ENCODE measurements at regions not wholly inside any gene's neighbourhood (a gene's known extent, or its start where the extent isn't known, plus 50 kb on each side); places are given as distances from the start of the nearest gene placed in this dataset.
A peak's percentile ranks its signal among the peaks of the same experiment; 100 is the strongest.

- Histone ChIP-seq H3K36me3 (ENCODE audit: insufficient read depth, insufficient read length, low read length) (no peaks in the 10 kb centered on the region), H3K9me3 (ENCODE audit: insufficient read depth, low read length) (no peaks in the 10 kb centered on the region), H3K4me3 (ENCODE audit: insufficient read length, low read depth) (no peak overlapping the region), H3K9ac (ENCODE audit: insufficient read length, low read depth) (no peak overlapping the region), H3K27me3 (ENCODE audit: insufficient read depth, insufficient read length) (no peaks in the 10 kb centered on the region), H3K4me1 (ENCODE audit: insufficient read depth, insufficient read length) (no peaks in the 10 kb centered on the region)
- no peak for DNase-seq (ENCODE audit: low read depth, low spot score)
- TF ChIP-seq ZNF274 (IDR thresholded peaks at IDR 0.05; ENCODE audit: low read depth, low read length), result no peak
- TF ChIP-seq SUZ12 (IDR thresholded peaks at IDR 0.05; ENCODE audit: extremely low read depth, insufficient read depth, insufficient read length), result no peak
- TF ChIP-seq YY1 (IDR thresholded peaks at IDR 0.05; ENCODE audit: insufficient read depth, insufficient read length), result no peak
Measured at GRCh38 chr18:38243291-38243690, 677.7 kb upstream of the CELF4 start.

- TF ChIP-seq SUZ12 (IDR thresholded peaks at IDR 0.05; ENCODE audit: extremely low read depth, insufficient read depth, insufficient read length) (no peak), ZNF274 (IDR thresholded peaks at IDR 0.05; ENCODE audit: low read depth, low read length) (no peak)
- DNase-seq (ENCODE audit: low read depth, low spot score), result no peak
- Histone ChIP-seq H3K9me3 (ENCODE audit: insufficient read depth, low read length) (no peaks in the 10 kb centered on the region), H3K27me3 (ENCODE audit: insufficient read depth, insufficient read length) (no peaks in the 10 kb centered on the region), H3K4me1 (ENCODE audit: insufficient read depth, insufficient read length) (no peaks in the 10 kb centered on the region), H3K4me3 (ENCODE audit: insufficient read length, low read depth) (no peak overlapping the region), H3K36me3 (ENCODE audit: insufficient read depth, insufficient read length, low read length) (no peaks in the 10 kb centered on the region), H3K9ac (ENCODE audit: insufficient read length, low read depth) (no peak overlapping the region)
Measured at GRCh38 chr18:38241736-38242135, 676.1 kb upstream of the CELF4 start.

- H3K4me1 ChIP-seq (ENCODE audit: insufficient read depth, insufficient read length), result no peaks in the 10 kb centered on the region
- TF ChIP-seq ZNF274 (IDR thresholded peaks at IDR 0.05; ENCODE audit: low read depth, low read length) (no peak), SUZ12 (IDR thresholded peaks at IDR 0.05; ENCODE audit: extremely low read depth, insufficient read depth, insufficient read length) (no peak), YY1 (IDR thresholded peaks at IDR 0.05; ENCODE audit: insufficient read depth, insufficient read length) (no peak)
- DNase-seq (ENCODE audit: low read depth, low spot score), result no peak
- no peaks in the 10 kb centered on the region for H3K9me3 ChIP-seq (ENCODE audit: insufficient read depth, low read length)
- no peaks in the 10 kb centered on the region for H3K36me3 ChIP-seq (ENCODE audit: insufficient read depth, insufficient read length, low read length)
- H3K9ac ChIP-seq (ENCODE audit: insufficient read length, low read depth), result no peak overlapping the region
- H3K27me3 ChIP-seq (ENCODE audit: insufficient read depth, insufficient read length), result no peaks in the 10 kb centered on the region
- no peak overlapping the region for H3K4me3 ChIP-seq (ENCODE audit: insufficient read length, low read depth)
Measured at GRCh38 chr18:38241216-38241615, 675.6 kb upstream of the CELF4 start.

GRCh38 chr18:38239606-38240005, 674.0 kb upstream of the CELF4 start:
- Histone ChIP-seq H3K9me3 (ENCODE audit: insufficient read depth, low read length) (no peaks in the 10 kb centered on the region), H3K4me1 (ENCODE audit: insufficient read depth, insufficient read length) (no peaks in the 10 kb centered on the region), H3K36me3 (ENCODE audit: insufficient read depth, insufficient read length, low read length) (no peaks in the 10 kb centered on the region), H3K27me3 (ENCODE audit: insufficient read depth, insufficient read length) (no peaks in the 10 kb centered on the region), H3K9ac (ENCODE audit: insufficient read length, low read depth) (no peak overlapping the region), H3K4me3 (ENCODE audit: insufficient read length, low read depth) (no peak overlapping the region)
- TF ChIP-seq YY1 (IDR thresholded peaks at IDR 0.05; ENCODE audit: insufficient read depth, insufficient read length), result no peak
- TF ChIP-seq SUZ12 (IDR thresholded peaks at IDR 0.05; ENCODE audit: extremely low read depth, insufficient read depth, insufficient read length), result no peak
- no peak for TF ChIP-seq ZNF274 (IDR thresholded peaks at IDR 0.05; ENCODE audit: low read depth, low read length)
- no peak for DNase-seq (ENCODE audit: low read depth, low spot score)

GRCh38 chr18:38237796-38238195, 672.2 kb upstream of the CELF4 start:
- Histone ChIP-seq H3K9me3 (ENCODE audit: insufficient read depth, low read length) (no peaks in the 10 kb centered on the region), H3K9ac (ENCODE audit: insufficient read length, low read depth) (no peak overlapping the region), H3K27me3 (ENCODE audit: insufficient read depth, insufficient read length) (no peaks in the 10 kb centered on the region), H3K36me3 (ENCODE audit: insufficient read depth, insufficient read length, low read length) (no peaks in the 10 kb centered on the region), H3K4me3 (ENCODE audit: insufficient read length, low read depth) (no peak overlapping the region), H3K4me1 (ENCODE audit: insufficient read depth, insufficient read length) (no peaks in the 10 kb centered on the region)
- no peak for TF ChIP-seq ZNF274 (IDR thresholded peaks at IDR 0.05; ENCODE audit: low read depth, low read length)
- TF ChIP-seq YY1 (IDR thresholded peaks at IDR 0.05; ENCODE audit: insufficient read depth, insufficient read length), result no peak
- no peak for TF ChIP-seq SUZ12 (IDR thresholded peaks at IDR 0.05; ENCODE audit: extremely low read depth, insufficient read depth, insufficient read length)
- DNase-seq (ENCODE audit: low read depth, low spot score), result no peak

- H3K4me3 ChIP-seq (ENCODE audit: insufficient read length, low read depth), result no peak overlapping the region
- DNase-seq (ENCODE audit: low read depth, low spot score), result no peak
- TF ChIP-seq SUZ12 (IDR thresholded peaks at IDR 0.05; ENCODE audit: extremely low read depth, insufficient read depth, insufficient read length) (no peak), ZNF274 (IDR thresholded peaks at IDR 0.05; ENCODE audit: low read depth, low read length) (no peak), YY1 (IDR thresholded peaks at IDR 0.05; ENCODE audit: insufficient read depth, insufficient read length) (no peak)
- no peaks in the 10 kb centered on the region for H3K36me3 ChIP-seq (ENCODE audit: insufficient read depth, insufficient read length, low read length)
- no peak overlapping the region for H3K9ac ChIP-seq (ENCODE audit: insufficient read length, low read depth)
- no peaks in the 10 kb centered on the region for H3K27me3 ChIP-seq (ENCODE audit: insufficient read depth, insufficient read length)
- H3K4me1 ChIP-seq (ENCODE audit: insufficient read depth, insufficient read length), result no peaks in the 10 kb centered on the region
- no peaks in the 10 kb centered on the region for H3K9me3 ChIP-seq (ENCODE audit: insufficient read depth, low read length)
Measured at GRCh38 chr18:38221476-38222100, 656.0 kb upstream of the CELF4 start.

- Histone ChIP-seq H3K4me1 (ENCODE audit: insufficient read depth, insufficient read length) (no peaks in the 10 kb centered on the region), H3K4me3 (ENCODE audit: insufficient read length, low read depth) (no peak overlapping the region), H3K27me3 (ENCODE audit: insufficient read depth, insufficient read length) (no peaks in the 10 kb centered on the region), H3K36me3 (ENCODE audit: insufficient read depth, insufficient read length, low read length) (no peaks in the 10 kb centered on the region), H3K9me3 (ENCODE audit: insufficient read depth, low read length) (no peaks in the 10 kb centered on the region), H3K9ac (ENCODE audit: insufficient read length, low read depth) (no peak overlapping the region)
- TF ChIP-seq SUZ12 (IDR thresholded peaks at IDR 0.05; ENCODE audit: extremely low read depth, insufficient read depth, insufficient read length) (no peak), ZNF274 (IDR thresholded peaks at IDR 0.05; ENCODE audit: low read depth, low read length) (no peak), YY1 (IDR thresholded peaks at IDR 0.05; ENCODE audit: insufficient read depth, insufficient read length) (no peak)
- DNase-seq (ENCODE audit: low read depth, low spot score), result peak; percentile 11
Measured at GRCh38 chr18:38198956-38199355, 633.4 kb upstream of the CELF4 start.

Data from NT2/D1 (cell line).